Pancreas (tissue), 10 donors: ENCODE measurements at regions not wholly inside any gene's neighbourhood (a gene's known extent, or its start where the extent isn't known, plus 50 kb on each side); places are given as distances from the start of the nearest gene placed in this dataset.

Source experiments
- ATAC-seq, 4 donors: fragments of 200-7000 bp; cut with Tn5 transposase; one replicate each; pipeline versions ENCODE4 v1.8.0 to v1.9.1; 2020; ENCODE audit warnings: mild to moderate bottlenecking in 4 of 4, moderate library complexity in 4 of 4
- DNase-seq, 6 donors: peaks; one replicate each; pipeline ENCODE4 v3.0.0-alpha.2; 2020
- FAIRE-seq: peaks from 2 replicates; lab custom pipeline; 2012; peaks lifted over from hg19 to GRCh38; lab: Jason Lieb, UNC
- H3K27ac ChIP-seq, 4 donors: fragments of 200-600 bp; sonication (generic); 1 replicate in 3 of 4; 2 replicates in 1 of 4; pipeline versions ENCODE4 v1.5.0 to v1.8.0; 2020
- H3K27me3 ChIP-seq, 4 donors: fragments of 200-600 bp; one replicate each; pipeline ENCODE4 v1.8.0; 2021
- H3K36me3 ChIP-seq, 3 donors: fragments of 200-600 bp; sonication (generic) in 1 of 3; one replicate each; pipeline versions ENCODE4 v1.5.0 to v1.8.0; 2020 to 2021
- H3K4me1 ChIP-seq, 3 donors: fragments of 200-600 bp; one replicate each; pipeline ENCODE4 v1.8.0; 2021
- H3K4me3 ChIP-seq, 4 donors: fragments of 200-600 bp; sonication (generic) in 2 of 4; one replicate each; pipeline versions ENCODE4 v1.5.0 to v1.8.0; 2020 to 2021
- H3K9me3 ChIP-seq, 4 donors: fragments of 200-600 bp; one replicate each; pipeline ENCODE4 v1.8.0; 2021
- CTCF ChIP-seq, 4 donors: fragments of 200-600 bp; sonication (generic) in 3 of 4; IDR thresholded peaks; one replicate each; pipeline versions ENCODE4 v1.5.0 to v1.8.0; 2021; ENCODE audit warnings: antibody characterized with exemption in 4 of 4
- WGBS, 2 donors: extraction: QIAGEN DNeasy Blood & Tissue Kit; methylation state at CpG; one replicate each; pipeline ENCODE4 v1.1.7; 2013; 5-methylcytosine and 5-hydroxymethylcytosine counted together
- intact Hi-C, 3 donors: fragments of 100-400 bp; cut with DNase I; formaldehyde crosslinking; loops; one replicate each; pipeline versions ENCODE4 v1.11.1 to v1.14.2; 2022
- donor health status: healthy with polysubstance abuse.
- donor health status: DM: no; HTN: no; CAD: no; lungs with moderate emphysema.
- donor health status: DM: no; HTN: no; CAD: no.
- donor health status: control.
- donor health status: control.
- donor health status: Bipolar disorder and iron deficiency.
- donor health status: DM: yes; HTN: yes; CAD: no.
- donor health status: DM: no; HTN: no; CAD: no.
- donor health status: DM: no; HTN: no; CAD: no.
- donor health status: DM: yes; HTN: yes; CAD: no.

- DNase-seq (no peak), FAIRE-seq (no peak), ATAC-seq (no peak)
- H3K4me1 ChIP-seq = no peaks in the 10 kb centered on the region
- no peaks in the 10 kb centered on the region for H3K36me3 ChIP-seq
- intact Hi-C loops = loop anchor here in 1 of 3 donors (5.0 kb wide), 1 partner anchor 49 kb away; no protein-coding TSS in a partner anchor
- no peak overlapping the region for H3K27ac ChIP-seq
- no peaks in the 10 kb centered on the region for H3K27me3 ChIP-seq
- 60 to 78% methylated on average over 13 of the region's 13 CpGs for WGBS, 2 donors
- no peak overlapping the region for H3K4me3 ChIP-seq
- no peaks in the 10 kb centered on the region for H3K9me3 ChIP-seq
- no peak for TF ChIP-seq CTCF (IDR thresholded peaks at IDR 0.05)
These were observed 1211.0 kb downstream of the BRD1 start for GRCh38 chr22:48616656-48617055.

GRCh38 chr22:48615171-48616008, 1212.3 kb downstream of the BRD1 start:
- H3K9me3 ChIP-seq = no peaks in the 10 kb centered on the region
- H3K4me1 ChIP-seq = no peaks in the 10 kb centered on the region
- intact Hi-C loops = loop anchor here in 1 of 3 donors (5.0 kb wide), 1 partner anchor 48 kb away; no protein-coding TSS in a partner anchor
- no peak overlapping the region for H3K4me3 ChIP-seq
- H3K27ac ChIP-seq = no peak overlapping the region
- TF ChIP-seq CTCF (IDR thresholded peaks at IDR 0.05) = no peak
- ATAC-seq (no peak), FAIRE-seq (no peak), DNase-seq (no peak)
- WGBS, 2 donors = 53 to 72% methylated on average over 22 of the region's 22 CpGs
- no peaks in the 10 kb centered on the region for H3K27me3 ChIP-seq
- H3K36me3 ChIP-seq = no peaks in the 10 kb centered on the region

- WGBS, 2 donors = 68 to 79% methylated on average over 31 to 32 of the region's 32 CpGs
- FAIRE-seq (no peak), ATAC-seq (no peak), DNase-seq (no peak)
- intact Hi-C loops = no loop called here
- Histone ChIP-seq H3K9me3 (no peaks in the 10 kb centered on the region), H3K27me3 (no peaks in the 10 kb centered on the region), H3K27ac (no peak overlapping the region), H3K4me1 (no peaks in the 10 kb centered on the region), H3K36me3 (no peaks in the 10 kb centered on the region), H3K4me3 (no peak overlapping the region)
- TF ChIP-seq CTCF (IDR thresholded peaks at IDR 0.05) = no peak
These were observed 1214.0 kb downstream of the BRD1 start for GRCh38 chr22:48613566-48614200.

- Histone ChIP-seq H3K27ac (no peak overlapping the region), H3K4me3 (no peak overlapping the region), H3K36me3 (no peaks in the 10 kb centered on the region), H3K4me1 (no peaks in the 10 kb centered on the region), H3K27me3 (no peaks in the 10 kb centered on the region), H3K9me3 (no peaks in the 10 kb centered on the region)
- no peak for TF ChIP-seq CTCF (IDR thresholded peaks at IDR 0.05)
- 64 to 71% methylated on average over 33 of the region's 33 CpGs for WGBS, 2 donors
- intact Hi-C loops = no loop called here
- no peak for DNase-seq
- no peak for FAIRE-seq
- ATAC-seq = no peak
These were observed 1215.3 kb downstream of the BRD1 start for GRCh38 chr22:48612077-48612995.
